Mammary epithelial cell (primary cell): ENCODE measurements at regions not wholly inside any gene's neighbourhood (a gene's known extent, or its start where the extent isn't known, plus 50 kb on each side); places are given as distances from the start of the nearest gene placed in this dataset.

Source experiments
- CTCF ChIP-seq, 2 donors: IDR thresholded peaks in 1 of 2; conservative IDR thresholded peaks in 1 of 2; 2 replicates each; pipeline ENCODE4 v1.5.1; 2011 to 2012; ENCODE audit warnings: inconsistent platforms in 2 of 2, low read length in 2 of 2, mild to moderate bottlenecking in 2 of 2, control low read depth in 1 of 2, low read depth in 1 of 2; ENCODE audit not compliant: insufficient read depth in 1 of 2; ENCODE audit errors: extremely low read depth in 1 of 2
- EZH2 ChIP-seq: IDR thresholded peaks from 2 replicates; pipeline ENCODE4 v1.6.1; 2012; ENCODE audit warnings: low read length, inconsistent platforms, borderline replicate concordance

- no peak for TF ChIP-seq CTCF (conservative IDR thresholded peaks at IDR 0.05 in 1 of 2, IDR thresholded peaks at IDR 0.05 in 1 of 2; ENCODE audit: extremely low read depth in 1 of 2, insufficient read depth in 1 of 2, low read depth in 1 of 2, low read length in 2 of 2)
- TF ChIP-seq EZH2, result no peak
Measured at GRCh38 chr6:145250436-145250835, 484.9 kb downstream of the EPM2A start.
